GM18520 (cell line): ENCODE measurements at regions not wholly inside any gene's neighbourhood (a gene's known extent, or its start where the extent isn't known, plus 50 kb on each side); places are given as distances from the start of the nearest gene placed in this dataset.
"Not testable (repeated sequence)": the region's sequence is repeated elsewhere in the genome, so short reads cannot be mapped to it uniquely, and the experiment has no call there.

ENCODE experiments used
- ATAC-seq: cut with Tn5 transposase; IDR thresholded peaks from one replicate; pipeline ENCODE4 v1.9.1; 2021; ENCODE audit not compliant: unreplicated experiment

DNA sequence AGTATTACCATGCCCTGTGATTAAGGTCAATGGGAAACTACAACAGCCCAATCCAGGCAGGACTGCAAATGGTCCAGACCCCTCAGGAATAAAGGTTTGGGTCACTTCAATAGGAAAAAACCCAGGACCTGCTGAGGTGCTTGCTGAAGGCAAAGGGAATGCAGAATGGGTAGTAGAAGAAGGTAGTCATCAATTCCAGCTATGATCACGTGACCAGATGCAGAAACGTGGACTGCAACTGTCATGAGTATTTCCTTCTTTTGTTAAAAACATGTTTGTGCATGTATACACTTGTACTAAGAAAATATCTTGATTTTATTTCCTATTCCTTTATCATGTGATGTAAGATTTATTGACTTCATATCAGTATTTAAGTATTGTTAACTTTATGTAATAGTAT is 319.6 kb upstream of the FGF16 start:
- not testable (repeated sequence) for ATAC-seq

DNA sequence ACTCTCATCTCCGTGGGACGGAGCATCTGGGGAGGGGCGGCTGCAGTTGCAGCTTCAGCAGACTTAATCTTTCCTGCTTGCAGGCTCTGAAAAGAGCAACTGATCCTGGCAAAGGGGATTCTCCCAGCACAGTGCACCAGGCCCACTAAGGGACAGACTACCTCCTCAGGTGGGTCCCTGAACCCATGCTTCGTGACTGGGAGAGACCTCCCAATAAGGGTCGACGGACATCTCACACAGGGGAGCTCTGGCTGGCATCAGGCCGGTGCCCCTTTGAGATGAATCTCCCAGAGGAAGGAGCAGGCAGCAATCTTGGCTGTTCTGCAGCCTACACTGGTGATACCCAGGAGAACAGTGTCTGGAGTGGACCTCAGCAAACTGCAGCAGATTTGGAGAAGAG is 303.3 kb upstream of the FGF16 start:
- no peak for ATAC-seq

GRCh38 chrX:77160301-77160700 is 286.9 kb upstream of the FGF16 start:
- no peak for ATAC-seq

- no peak for ATAC-seq
Observed at GRCh38 chrX:77162777-77163176, 284.4 kb upstream of the FGF16 start.

DNA sequence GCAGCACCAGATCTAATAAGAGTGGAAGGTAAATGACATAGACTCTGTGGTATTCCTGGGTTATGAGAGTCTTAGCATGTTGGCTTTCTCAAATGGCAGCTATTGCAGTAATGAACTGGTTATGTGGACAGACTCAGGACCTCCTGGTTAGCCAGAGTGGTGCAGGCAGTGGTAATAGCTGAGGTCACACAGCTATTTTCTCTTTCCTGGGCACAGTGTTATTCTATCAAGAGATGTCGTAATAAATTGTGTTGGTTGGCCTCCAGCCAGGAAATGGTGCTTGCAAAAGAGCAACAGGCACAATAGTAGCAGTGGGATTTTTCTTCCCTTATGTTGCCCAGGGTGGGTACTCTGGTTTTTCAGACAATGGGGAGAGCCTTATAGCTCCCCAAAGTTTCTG is 279.2 kb upstream of the FGF16 start:
- no peak for ATAC-seq

DNA sequence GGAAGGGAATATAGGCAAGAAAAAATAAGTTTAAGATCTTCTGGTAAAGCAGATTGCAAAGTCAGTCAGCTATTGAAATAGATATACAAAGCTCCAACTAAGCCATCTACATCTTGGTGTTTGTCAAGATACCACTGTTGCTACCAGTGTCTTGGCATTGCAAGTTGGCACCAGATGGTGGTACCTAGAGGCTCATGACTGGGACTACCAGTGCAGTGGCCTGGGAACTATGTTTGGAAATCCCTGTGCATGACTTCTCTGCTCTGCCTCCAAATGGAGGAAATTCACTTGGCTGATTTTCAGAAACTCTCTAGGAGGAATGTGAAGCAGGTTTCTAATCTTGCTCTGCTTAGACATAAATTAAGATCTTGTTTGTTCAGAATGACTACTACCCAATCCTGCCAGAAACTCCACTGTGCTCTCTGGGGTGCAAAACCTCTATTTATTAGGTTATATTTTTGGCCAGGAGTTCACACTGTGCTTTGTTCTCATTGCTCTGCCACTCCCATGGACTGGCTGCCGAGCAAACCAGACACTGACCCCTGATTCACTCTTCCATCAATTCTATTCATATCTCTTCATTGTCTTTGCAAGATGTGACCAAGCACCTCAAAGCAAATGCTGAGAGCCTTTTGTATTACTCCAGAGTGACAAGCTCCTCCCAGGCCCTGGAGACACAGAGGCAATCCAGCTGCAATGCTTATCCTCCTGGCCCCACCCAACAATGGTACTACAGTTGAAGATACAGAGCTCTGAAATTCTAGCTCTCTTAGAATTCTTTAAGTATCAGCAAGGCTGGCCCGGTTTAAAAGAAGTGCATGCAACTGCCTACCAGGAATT is 272.3 kb upstream of the FGF16 start:
- ATAC-seq = no peak

GRCh38 chrX:77200663-77201062 is 246.5 kb upstream of the FGF16 start:
- ATAC-seq = no peak

- ATAC-seq = no peak
Observed at GRCh38 chrX:77223046-77223445, 224.1 kb upstream of the FGF16 start.

DNA sequence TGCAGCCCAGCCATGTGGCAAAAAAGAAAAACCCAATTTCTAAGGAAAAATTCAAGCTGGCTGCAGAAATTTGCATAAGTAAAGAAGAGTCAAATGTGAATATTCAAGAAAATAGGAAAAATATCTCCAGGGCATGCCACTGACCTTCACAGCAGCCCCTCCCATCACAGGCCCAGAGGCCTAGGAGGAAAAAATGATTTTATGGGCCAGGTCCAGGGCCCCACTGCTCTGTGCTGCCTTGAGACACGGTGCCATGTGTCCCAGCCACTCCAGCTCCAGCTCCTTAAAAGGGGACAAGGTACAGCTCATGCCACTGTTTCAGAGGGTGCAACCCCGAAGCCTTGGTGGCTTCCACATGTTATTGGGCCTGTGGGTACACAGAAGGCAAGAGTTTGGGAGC is 182.7 kb upstream of the FGF16 start:
- ATAC-seq = no peak

DNA sequence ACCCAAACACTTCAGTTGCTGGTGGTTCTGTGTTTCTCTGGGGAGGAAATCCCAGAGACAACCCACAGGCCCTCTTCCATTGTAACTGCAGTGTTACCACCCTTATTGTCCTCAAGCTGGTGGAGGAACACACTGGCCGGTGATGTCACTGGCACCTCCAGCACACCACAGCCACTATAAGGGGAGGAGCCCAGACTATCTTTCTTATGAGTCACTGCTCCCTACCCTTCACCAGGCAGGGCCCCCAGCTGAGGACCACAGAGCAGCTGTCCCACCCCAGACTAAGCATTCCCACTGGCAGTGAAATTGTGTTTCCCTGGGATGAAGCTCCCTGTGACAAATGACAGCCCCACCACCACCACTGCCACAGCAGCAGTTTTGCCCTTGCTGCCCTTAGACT is 171.8 kb upstream of the FGF16 start:
- no peak for ATAC-seq

DNA sequence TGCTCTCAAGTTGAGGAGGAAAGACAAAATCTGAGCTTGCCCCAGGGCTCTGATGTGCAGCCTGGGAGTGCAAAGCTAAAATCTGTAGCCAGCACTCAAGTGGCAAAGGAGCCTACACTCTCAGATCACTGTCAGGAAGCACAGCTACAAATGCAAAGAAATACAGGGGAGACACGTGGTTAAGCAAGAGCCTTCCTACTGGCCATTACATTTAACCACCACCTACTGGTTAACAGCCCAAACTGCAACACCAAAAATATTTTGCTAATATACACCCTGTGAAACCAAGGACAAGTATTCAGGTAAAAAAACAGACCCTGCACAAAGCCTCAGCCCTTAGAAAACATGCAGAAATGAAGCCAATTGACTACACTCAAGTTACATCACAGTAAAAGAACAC is 170.4 kb upstream of the FGF16 start:
- ATAC-seq = no peak

- ATAC-seq = no peak
Observed at GRCh38 chrX:77277911-77278310, 169.3 kb upstream of the FGF16 start.

- not testable (repeated sequence) for ATAC-seq
Observed at GRCh38 chrX:77279373-77279772, 167.8 kb upstream of the FGF16 start.

GRCh38 chrX:77293331-77293995 is 153.7 kb upstream of the FGF16 start:
- no peak for ATAC-seq

- ATAC-seq = no peak
Observed at GRCh38 chrX:77298296-77298695, 148.9 kb upstream of the FGF16 start.

DNA sequence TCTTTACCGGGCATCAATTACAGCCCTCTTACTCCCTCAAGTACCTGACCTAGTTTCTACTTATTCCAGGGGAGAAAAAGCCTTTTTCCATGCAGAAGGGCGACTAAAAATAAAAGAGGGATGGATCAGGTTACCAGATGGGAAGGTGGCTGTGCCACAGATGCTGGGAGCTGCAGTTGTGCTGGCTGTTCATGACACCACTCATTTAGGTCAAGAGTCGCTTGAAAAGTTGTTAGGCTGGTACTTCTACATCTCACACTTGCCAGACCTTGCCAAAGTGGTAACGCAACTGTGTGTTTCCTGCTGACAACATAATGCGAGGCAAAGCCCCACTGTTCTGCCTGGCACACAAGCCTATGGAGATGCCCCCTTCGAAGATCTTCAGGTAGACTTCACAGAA is 148.4 kb upstream of the FGF16 start:
- ATAC-seq = no peak

GRCh38 chrX:77299549-77299948 is 147.6 kb upstream of the FGF16 start:
- no peak for ATAC-seq

- no peak for ATAC-seq
Observed at GRCh38 chrX:77342004-77342403, 105.2 kb upstream of the FGF16 start.

DNA sequence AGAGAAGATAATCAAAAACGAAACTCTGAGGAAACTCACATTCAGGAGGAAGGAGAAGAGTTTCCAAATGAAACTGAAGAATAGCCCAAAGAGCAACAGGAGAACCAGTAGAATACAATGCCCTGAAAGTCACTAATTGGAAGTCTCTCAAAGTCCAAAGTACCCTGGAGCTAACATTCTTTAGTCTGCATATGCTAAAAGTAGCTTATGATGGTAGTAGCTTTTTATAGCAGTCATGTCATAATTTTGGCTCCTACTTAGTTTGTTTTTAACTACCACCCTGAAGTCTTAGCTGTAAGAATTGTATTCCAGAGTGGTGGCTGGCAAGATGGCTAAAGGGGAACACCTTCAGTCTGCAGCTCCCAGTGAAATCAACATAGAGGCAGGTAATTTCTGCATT is 100.3 kb upstream of the FGF16 start:
- no peak for ATAC-seq

- no peak for ATAC-seq
Observed at GRCh38 chrX:77347572-77347971, 99.6 kb upstream of the FGF16 start.

- ATAC-seq = no peak
Observed at GRCh38 chrX:77389891-77390290, 57.3 kb upstream of the FGF16 start.

- not testable (repeated sequence) for ATAC-seq
Observed at GRCh38 chrX:77390365-77390764, 56.8 kb upstream of the FGF16 start.

- ATAC-seq = no peak
Observed at GRCh38 chrX:77396781-77397180, 50.4 kb upstream of the FGF16 start.
